GM21360 (cell line): ENCODE measurements at regions not wholly inside any gene's neighbourhood (a gene's known extent, or its start where the extent isn't known, plus 50 kb on each side); places are given as distances from the start of the nearest gene placed in this dataset.
A peak's percentile ranks its signal among the peaks of the same experiment; 100 is the strongest.

Experiments
- ATAC-seq: cut with Tn5 transposase; IDR thresholded peaks from one replicate; pipeline ENCODE4 v1.9.1; 2021; ENCODE audit warnings: mild to moderate bottlenecking, moderate library complexity; ENCODE audit not compliant: unreplicated experiment

GRCh38 chr6:163837691-163838431, 423.3 kb downstream of the QKI start:
- ATAC-seq = no peak

GRCh38 chr6:163836876-163837690, 422.6 kb downstream of the QKI start:
- ATAC-seq = no peak

- ATAC-seq = no peak
Observed at GRCh38 chr6:163835439-163836171, 421.1 kb downstream of the QKI start.

- no peak for ATAC-seq
Observed at GRCh38 chr6:163834226-163834970, 419.9 kb downstream of the QKI start.

- ATAC-seq = no peak
Observed at GRCh38 chr6:163831736-163832135, 417.2 kb downstream of the QKI start.

GRCh38 chr6:163830641-163831040, 416.1 kb downstream of the QKI start:
- no peak for ATAC-seq

- no peak for ATAC-seq
Observed at GRCh38 chr6:163828038-163828795, 413.7 kb downstream of the QKI start.

GRCh38 chr6:163827143-163827542, 412.6 kb downstream of the QKI start:
- ATAC-seq = no peak

GRCh38 chr6:163826629-163827028, 412.1 kb downstream of the QKI start:
- no peak for ATAC-seq

GRCh38 chr6:163825033-163825432, 410.5 kb downstream of the QKI start:
- no peak for ATAC-seq

GRCh38 chr6:163823577-163823976, 409.1 kb downstream of the QKI start:
- no peak for ATAC-seq

- no peak for ATAC-seq
Observed at GRCh38 chr6:163820745-163821458, 406.4 kb downstream of the QKI start.

GRCh38 chr6:163820171-163820570, 405.7 kb downstream of the QKI start:
- ATAC-seq = no peak

- ATAC-seq = no peak
Observed at GRCh38 chr6:163818719-163819118, 404.2 kb downstream of the QKI start.

GRCh38 chr6:163816441-163816840, 401.9 kb downstream of the QKI start:
- no peak for ATAC-seq

GRCh38 chr6:163815796-163816195, 401.3 kb downstream of the QKI start:
- no peak for ATAC-seq

- ATAC-seq = peak; percentile 81
Observed at GRCh38 chr6:163814494-163815364, 400.2 kb downstream of the QKI start.

GRCh38 chr6:163813979-163814493, 399.5 kb downstream of the QKI start:
- no peak for ATAC-seq
